Fibroblast of lung (primary cell): ENCODE measurements at regions not wholly inside any gene's neighbourhood (a gene's known extent, or its start where the extent isn't known, plus 50 kb on each side); places are given as distances from the start of the nearest gene placed in this dataset.

Source experiments
- DNase-seq, 2 donors: peaks; one replicate each; pipeline versions ENCODE4 v3.0.0 to v3.0.0-alpha.2; 2010; ENCODE audit warnings: low read depth in 2 of 2
- H2AFZ ChIP-seq: 2 replicates; pipeline ENCODE4 v1.5.1; 2012; ENCODE audit warnings: low read length, control low read depth, inconsistent platforms
- H3K27ac ChIP-seq: 2 replicates; pipeline ENCODE4 v1.5.1; 2011; ENCODE audit warnings: low read length, control low read depth; ENCODE audit not compliant: insufficient read depth
- H3K27me3 ChIP-seq: 2 replicates; pipeline ENCODE4 v1.5.1; 2011; ENCODE audit warnings: mild to moderate bottlenecking, low read length; ENCODE audit not compliant: control insufficient read depth, insufficient read depth
- H3K36me3 ChIP-seq: 2 replicates; pipeline ENCODE4 v1.5.1; 2011; ENCODE audit warnings: low read length; ENCODE audit not compliant: control insufficient read depth, insufficient read depth
- H3K4me1 ChIP-seq: 2 replicates; pipeline ENCODE4 v1.5.1; 2011; ENCODE audit warnings: low read length; ENCODE audit not compliant: control insufficient read depth, insufficient read depth; ENCODE audit errors: extremely low read depth
- H3K4me2 ChIP-seq: 2 replicates; pipeline ENCODE4 v1.5.1; 2011; ENCODE audit warnings: low read length, control low read depth; ENCODE audit not compliant: insufficient read depth; ENCODE audit errors: extremely low read depth
- H3K4me3 ChIP-seq, 4 experiments: fragments of 200-600 bp in 1 of 4; sonication (generic) in 1 of 4; replicated peaks in 1 of 4; 2 replicates each; pipeline ENCODE4 v1.5.1; 2011 to 2016; ENCODE audit warnings: low read length in 4 of 4, low read depth in 3 of 4, mild to moderate bottlenecking in 3 of 4, control low read depth in 2 of 4, inconsistent platforms in 1 of 4, mixed read lengths in 1 of 4; ENCODE audit not compliant: insufficient read depth in 1 of 4; ENCODE audit errors: control extremely low read depth in 1 of 4
- H3K79me2 ChIP-seq: 2 replicates; pipeline ENCODE4 v1.5.1; 2012; ENCODE audit warnings: mild to moderate bottlenecking, low read length, inconsistent platforms; ENCODE audit not compliant: control insufficient read depth, insufficient read depth
- H3K9ac ChIP-seq: 2 replicates; pipeline ENCODE4 v1.5.1; 2011; ENCODE audit warnings: mild to moderate bottlenecking, low read length, control low read depth; ENCODE audit not compliant: insufficient read depth
- H3K9me3 ChIP-seq: 2 replicates; pipeline ENCODE4 v1.5.1; 2012; ENCODE audit warnings: low read depth, low read length; ENCODE audit not compliant: control insufficient read depth, insufficient read depth
- H4K20me1 ChIP-seq: 2 replicates; pipeline ENCODE4 v1.5.1; 2011; ENCODE audit warnings: low read length; ENCODE audit not compliant: control insufficient read depth, insufficient read depth; ENCODE audit errors: extremely low read depth
- EZH2 ChIP-seq: IDR thresholded peaks from 2 replicates; pipeline ENCODE4 v1.5.1; 2012; ENCODE audit warnings: low read length, control low read depth, mild to moderate bottlenecking; ENCODE audit errors: missing control alignments
- TF ChIP-seq, protein P1 (sequence below), 2 donors: IDR thresholded peaks in 1 of 2; conservative IDR thresholded peaks in 1 of 2; 1 replicate in 1 of 2; 2 replicates in 1 of 2; pipeline ENCODE4 v1.5.1; 2011 to 2012; ENCODE audit warnings: low read length in 2 of 2, control low read depth in 1 of 2, inconsistent platforms in 1 of 2, low read depth in 1 of 2, mild to moderate bottlenecking in 1 of 2

- no peak for DNase-seq
- no peak overlapping the region for H2AFZ ChIP-seq
- no peak overlapping the region for H3K9ac ChIP-seq
- H3K4me3 ChIP-seq: no peak overlapping the region
- H3K27me3 ChIP-seq: no peaks in the 10 kb centered on the region
- H4K20me1 ChIP-seq: no peaks in the 10 kb centered on the region
- no peaks in the 10 kb centered on the region for H3K9me3 ChIP-seq
- H3K4me2 ChIP-seq: no peak overlapping the region
- TF ChIP-seq, protein P1, sequence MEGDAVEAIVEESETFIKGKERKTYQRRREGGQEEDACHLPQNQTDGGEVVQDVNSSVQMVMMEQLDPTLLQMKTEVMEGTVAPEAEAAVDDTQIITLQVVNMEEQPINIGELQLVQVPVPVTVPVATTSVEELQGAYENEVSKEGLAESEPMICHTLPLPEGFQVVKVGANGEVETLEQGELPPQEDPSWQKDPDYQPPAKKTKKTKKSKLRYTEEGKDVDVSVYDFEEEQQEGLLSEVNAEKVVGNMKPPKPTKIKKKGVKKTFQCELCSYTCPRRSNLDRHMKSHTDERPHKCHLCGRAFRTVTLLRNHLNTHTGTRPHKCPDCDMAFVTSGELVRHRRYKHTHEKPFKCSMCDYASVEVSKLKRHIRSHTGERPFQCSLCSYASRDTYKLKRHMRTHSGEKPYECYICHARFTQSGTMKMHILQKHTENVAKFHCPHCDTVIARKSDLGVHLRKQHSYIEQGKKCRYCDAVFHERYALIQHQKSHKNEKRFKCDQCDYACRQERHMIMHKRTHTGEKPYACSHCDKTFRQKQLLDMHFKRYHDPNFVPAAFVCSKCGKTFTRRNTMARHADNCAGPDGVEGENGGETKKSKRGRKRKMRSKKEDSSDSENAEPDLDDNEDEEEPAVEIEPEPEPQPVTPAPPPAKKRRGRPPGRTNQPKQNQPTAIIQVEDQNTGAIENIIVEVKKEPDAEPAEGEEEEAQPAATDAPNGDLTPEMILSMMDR (conservative IDR thresholded peaks at IDR 0.05 in 1 of 2, IDR thresholded peaks at IDR 0.05 in 1 of 2; ENCODE audit: low read depth in 1 of 2, low read length in 2 of 2): no peak
- TF ChIP-seq EZH2: no peak
- H3K4me1 ChIP-seq: no peaks in the 10 kb centered on the region
- no peaks in the 10 kb centered on the region for H3K36me3 ChIP-seq
- no peaks in the 10 kb centered on the region for H3K79me2 ChIP-seq
- no peak overlapping the region for H3K27ac ChIP-seq
Observed at GRCh38 chr12:111064982-111065381, 144.6 kb upstream of the MYL2 start.

GRCh38 chr12:111064154-111064553 is 143.8 kb upstream of the MYL2 start:
- Histone ChIP-seq H3K4me1 (no peaks in the 10 kb centered on the region), H3K4me3 (no peak overlapping the region), H3K27me3 (no peaks in the 10 kb centered on the region), H2AFZ (no peak overlapping the region), H3K36me3 (no peaks in the 10 kb centered on the region), H3K9me3 (no peaks in the 10 kb centered on the region), H4K20me1 (no peaks in the 10 kb centered on the region), H3K9ac (no peak overlapping the region), H3K79me2 (no peaks in the 10 kb centered on the region), H3K27ac (no peak overlapping the region), H3K4me2 (no peak overlapping the region)
- no peak for DNase-seq
- TF ChIP-seq, protein P1 (conservative IDR thresholded peaks at IDR 0.05 in 1 of 2, IDR thresholded peaks at IDR 0.05 in 1 of 2; ENCODE audit: low read depth in 1 of 2, low read length in 2 of 2): no peak
- TF ChIP-seq EZH2: no peak

GRCh38 chr12:111063295-111064026 is 143.1 kb upstream of the MYL2 start:
- Histone ChIP-seq H3K4me1 (no peaks in the 10 kb centered on the region), H4K20me1 (no peaks in the 10 kb centered on the region), H2AFZ (no peak overlapping the region), H3K79me2 (no peaks in the 10 kb centered on the region), H3K4me3 (no peak overlapping the region), H3K36me3 (no peaks in the 10 kb centered on the region), H3K9ac (no peak overlapping the region), H3K27ac (no peak overlapping the region), H3K27me3 (no peaks in the 10 kb centered on the region), H3K9me3 (no peaks in the 10 kb centered on the region), H3K4me2 (no peak overlapping the region)
- TF ChIP-seq, protein P1 (conservative IDR thresholded peaks at IDR 0.05 in 1 of 2, IDR thresholded peaks at IDR 0.05 in 1 of 2; ENCODE audit: low read depth in 1 of 2, low read length in 2 of 2): no peak
- no peak for TF ChIP-seq EZH2
- peak in 1 of 2 donors; percentile 62 for DNase-seq
